ENCODE measurements at regions not wholly inside any gene's neighbourhood (a gene's known extent, or its start where the extent isn't known, plus 50 kb on each side); places are given as distances from the start of the nearest gene placed in this dataset.

DNA sequence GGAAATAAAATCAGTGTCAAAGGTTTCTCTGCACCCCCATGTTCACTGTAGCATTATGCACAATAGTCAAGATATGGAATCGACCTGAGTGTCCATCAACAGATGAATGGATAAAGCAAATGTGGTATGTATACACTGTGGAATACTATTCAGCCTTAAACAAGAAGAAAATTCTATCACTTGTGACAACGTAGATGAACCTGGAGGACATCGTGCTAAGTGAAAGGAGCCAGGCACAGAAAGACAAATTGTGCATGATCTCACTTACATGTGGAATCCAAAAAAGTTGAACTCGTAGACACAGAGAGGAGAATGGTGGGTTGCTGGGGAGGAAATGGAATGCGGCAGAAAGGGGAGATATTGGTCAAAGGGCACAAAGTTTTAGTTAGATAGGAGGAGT, 136.3 kb upstream of the ESR1 start:
- Mint-ChIP-seq H3K4me3 (ENCODE audit: unreplicated experiment) (no peak overlapping the region), H3K9me3 (ENCODE audit: low read depth) (peaks cover 4% of the 10 kb centered on the region), H3K27ac (ENCODE audit: unreplicated experiment) (no peak overlapping the region), H3K4me1 (ENCODE audit: low read depth) (no peaks in the 10 kb centered on the region), H3K27me3 (ENCODE audit: low read depth) (peaks cover 8% of the 10 kb centered on the region), H3K36me3 (ENCODE audit: low read depth) (no peaks in the 10 kb centered on the region)
- no peak for DNase-seq (ENCODE audit: low spot score)
- TF ChIP-seq, protein P1, sequence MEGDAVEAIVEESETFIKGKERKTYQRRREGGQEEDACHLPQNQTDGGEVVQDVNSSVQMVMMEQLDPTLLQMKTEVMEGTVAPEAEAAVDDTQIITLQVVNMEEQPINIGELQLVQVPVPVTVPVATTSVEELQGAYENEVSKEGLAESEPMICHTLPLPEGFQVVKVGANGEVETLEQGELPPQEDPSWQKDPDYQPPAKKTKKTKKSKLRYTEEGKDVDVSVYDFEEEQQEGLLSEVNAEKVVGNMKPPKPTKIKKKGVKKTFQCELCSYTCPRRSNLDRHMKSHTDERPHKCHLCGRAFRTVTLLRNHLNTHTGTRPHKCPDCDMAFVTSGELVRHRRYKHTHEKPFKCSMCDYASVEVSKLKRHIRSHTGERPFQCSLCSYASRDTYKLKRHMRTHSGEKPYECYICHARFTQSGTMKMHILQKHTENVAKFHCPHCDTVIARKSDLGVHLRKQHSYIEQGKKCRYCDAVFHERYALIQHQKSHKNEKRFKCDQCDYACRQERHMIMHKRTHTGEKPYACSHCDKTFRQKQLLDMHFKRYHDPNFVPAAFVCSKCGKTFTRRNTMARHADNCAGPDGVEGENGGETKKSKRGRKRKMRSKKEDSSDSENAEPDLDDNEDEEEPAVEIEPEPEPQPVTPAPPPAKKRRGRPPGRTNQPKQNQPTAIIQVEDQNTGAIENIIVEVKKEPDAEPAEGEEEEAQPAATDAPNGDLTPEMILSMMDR (IDR thresholded peaks at IDR 0.05) = no peak

DNA sequence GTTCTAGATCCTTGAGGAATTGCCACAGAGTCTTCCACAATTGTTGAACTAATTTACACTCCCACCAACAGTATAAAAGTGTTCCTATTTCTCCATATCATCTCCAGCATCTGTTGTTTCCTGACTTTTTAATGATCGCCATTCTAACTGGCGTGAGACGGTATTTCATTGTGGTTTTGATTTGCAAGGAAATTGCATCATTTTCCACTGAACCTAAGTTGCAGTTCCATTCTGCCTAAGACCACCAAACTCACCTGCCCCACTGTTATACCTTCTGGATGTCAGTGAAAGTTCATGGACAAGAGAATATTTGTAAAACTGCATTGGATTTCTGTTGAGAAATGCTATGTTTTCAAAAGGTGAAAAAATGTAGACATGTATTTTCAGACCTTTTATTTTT, 132.9 kb upstream of the ESR1 start:
- Mint-ChIP-seq H3K4me1 (ENCODE audit: low read depth) (no peaks in the 10 kb centered on the region), H3K36me3 (ENCODE audit: low read depth) (no peaks in the 10 kb centered on the region), H3K9me3 (ENCODE audit: low read depth) (peaks cover 4% of the 10 kb centered on the region), H3K4me3 (ENCODE audit: unreplicated experiment) (no peak overlapping the region), H3K27ac (ENCODE audit: unreplicated experiment) (no peak overlapping the region), H3K27me3 (ENCODE audit: low read depth) (peaks cover 6% of the 10 kb centered on the region)
- TF ChIP-seq, protein P1 (IDR thresholded peaks at IDR 0.05) = no peak
- no peak for DNase-seq (ENCODE audit: low spot score)

DNA sequence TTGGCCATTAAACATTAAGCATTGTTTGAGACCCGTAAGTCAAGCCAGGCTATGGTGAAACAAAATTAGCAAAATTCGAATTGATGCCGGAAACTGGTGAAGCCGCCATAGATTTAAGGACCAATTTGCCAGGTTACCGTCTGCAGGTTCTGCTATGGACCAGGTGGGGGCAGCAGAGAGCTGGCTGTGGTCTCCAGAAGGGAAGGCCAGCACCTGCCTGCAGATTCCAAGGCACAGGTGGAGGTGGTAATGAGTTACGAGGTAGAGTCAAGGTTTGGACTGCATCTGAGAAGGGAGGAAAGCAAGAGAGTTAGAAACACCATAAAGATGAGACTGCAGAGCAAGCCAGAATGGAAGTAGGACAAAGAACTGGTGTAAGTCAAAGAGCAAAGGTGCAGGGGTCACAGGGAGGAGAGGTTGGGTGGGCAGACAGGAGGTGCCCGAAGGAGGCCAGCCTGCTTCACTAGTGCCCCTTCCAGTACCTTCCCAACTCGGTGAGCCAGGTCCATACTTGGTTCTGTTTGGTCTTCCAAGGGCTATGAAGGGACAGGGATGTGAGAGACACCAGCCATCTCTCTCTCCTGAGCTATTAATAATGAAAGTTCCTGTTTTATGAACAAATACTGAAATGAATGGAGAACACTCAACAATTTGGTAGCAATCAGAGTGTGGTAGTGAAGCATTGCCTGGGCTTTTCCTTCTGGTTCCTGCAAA, 131.6 kb upstream of the ESR1 start:
- TF ChIP-seq, protein P1 (IDR thresholded peaks at IDR 0.05) = peak; percentile 79
- Mint-ChIP-seq H3K27me3 (ENCODE audit: low read depth) (peaks cover 6% of the 10 kb centered on the region), H3K36me3 (ENCODE audit: low read depth) (no peaks in the 10 kb centered on the region), H3K4me3 (ENCODE audit: unreplicated experiment) (no peak overlapping the region), H3K9me3 (ENCODE audit: low read depth) (peaks cover 4% of the 10 kb centered on the region), H3K27ac (ENCODE audit: unreplicated experiment) (no peak overlapping the region), H3K4me1 (ENCODE audit: low read depth) (no peaks in the 10 kb centered on the region)
- no peak for DNase-seq (ENCODE audit: low spot score)

DNA sequence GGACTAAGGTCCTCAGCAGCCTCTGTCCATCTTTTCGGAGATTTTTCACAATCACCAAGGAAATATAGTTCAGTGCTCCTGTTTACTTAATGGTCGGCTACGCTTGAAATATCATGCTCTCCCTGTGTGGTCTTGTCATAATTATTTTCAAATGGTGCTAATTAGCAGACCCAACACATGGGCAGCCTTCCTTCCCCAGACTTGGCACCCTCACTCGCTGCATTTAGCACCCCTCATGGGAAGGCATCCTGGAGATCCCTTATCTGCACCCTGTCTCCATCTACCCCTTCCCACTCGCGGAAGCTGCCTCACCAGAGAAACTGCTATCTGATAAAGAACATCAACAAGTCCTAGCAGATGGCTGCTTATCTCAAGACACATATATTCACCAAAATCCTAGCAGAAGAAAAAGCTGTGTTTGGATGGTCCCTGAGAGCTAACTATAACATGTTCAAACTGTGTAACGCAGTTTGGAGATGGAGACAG, 131.0 kb upstream of the ESR1 start:
- Mint-ChIP-seq H3K27ac (ENCODE audit: unreplicated experiment) (no peak overlapping the region), H3K4me1 (ENCODE audit: low read depth) (no peaks in the 10 kb centered on the region), H3K36me3 (ENCODE audit: low read depth) (no peaks in the 10 kb centered on the region), H3K9me3 (ENCODE audit: low read depth) (no peaks in the 10 kb centered on the region), H3K4me3 (ENCODE audit: unreplicated experiment) (no peak overlapping the region), H3K27me3 (ENCODE audit: low read depth) (peaks cover 6% of the 10 kb centered on the region)
- TF ChIP-seq, protein P1 (IDR thresholded peaks at IDR 0.05) = no peak
- no peak for DNase-seq (ENCODE audit: low spot score)

DNA sequence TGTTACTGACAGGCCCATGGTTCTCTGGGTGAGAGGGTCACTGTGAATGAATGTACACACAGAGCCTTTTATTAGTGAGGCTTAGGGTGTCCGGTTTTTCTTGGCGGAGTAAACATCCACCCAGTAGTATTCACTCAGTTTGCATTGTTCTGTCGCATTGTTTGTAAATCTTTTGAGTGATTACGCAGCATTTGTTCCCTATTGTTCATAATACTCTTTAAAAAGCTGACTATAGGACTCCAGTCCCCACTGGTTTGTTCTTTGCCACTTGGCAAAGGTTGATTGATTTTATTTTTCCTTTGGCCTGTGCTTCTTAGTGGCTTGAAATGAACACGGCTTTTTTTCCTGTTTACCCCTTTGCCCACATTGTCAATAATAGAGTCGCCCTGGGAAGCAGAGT, 130.1 kb upstream of the ESR1 start:
- TF ChIP-seq, protein P1 (IDR thresholded peaks at IDR 0.05) = no peak
- no peaks in the 10 kb centered on the region for H3K36me3 Mint-ChIP-seq (ENCODE audit: low read depth)
- no peak overlapping the region for H3K27ac Mint-ChIP-seq (ENCODE audit: unreplicated experiment)

More for the DNA sequence above, 130.1 kb upstream of the ESR1 start:
- DNase-seq (ENCODE audit: low spot score) = no peak
- no peaks in the 10 kb centered on the region for H3K9me3 Mint-ChIP-seq (ENCODE audit: low read depth)
- H3K4me1 Mint-ChIP-seq (ENCODE audit: low read depth) = no peaks in the 10 kb centered on the region
- no peak overlapping the region for H3K4me3 Mint-ChIP-seq (ENCODE audit: unreplicated experiment)
- H3K27me3 Mint-ChIP-seq (ENCODE audit: low read depth) = peaks cover 10% of the 10 kb centered on the region
